HG02759 (cell line): ENCODE measurements at regions not wholly inside any gene's neighbourhood (a gene's known extent, or its start where the extent isn't known, plus 50 kb on each side); places are given as distances from the start of the nearest gene placed in this dataset.
"Not testable (repeated sequence)": the region's sequence is repeated elsewhere in the genome, so short reads cannot be mapped to it uniquely, and the experiment has no call there.

Experiments
- ATAC-seq: cut with Tn5 transposase; IDR thresholded peaks from one replicate; pipeline ENCODE4 v1.9.1; 2021; ENCODE audit warnings: mild to moderate bottlenecking, moderate library complexity; ENCODE audit not compliant: unreplicated experiment

GRCh38 chr6:90915224-90915915, 328.5 kb upstream of the MAP3K7 start:
- ATAC-seq: no peak

GRCh38 chr6:90914312-90914711, 327.4 kb upstream of the MAP3K7 start:
- no peak for ATAC-seq

- no peak for ATAC-seq
Measured at GRCh38 chr6:90913266-90913960, 326.5 kb upstream of the MAP3K7 start.

DNA sequence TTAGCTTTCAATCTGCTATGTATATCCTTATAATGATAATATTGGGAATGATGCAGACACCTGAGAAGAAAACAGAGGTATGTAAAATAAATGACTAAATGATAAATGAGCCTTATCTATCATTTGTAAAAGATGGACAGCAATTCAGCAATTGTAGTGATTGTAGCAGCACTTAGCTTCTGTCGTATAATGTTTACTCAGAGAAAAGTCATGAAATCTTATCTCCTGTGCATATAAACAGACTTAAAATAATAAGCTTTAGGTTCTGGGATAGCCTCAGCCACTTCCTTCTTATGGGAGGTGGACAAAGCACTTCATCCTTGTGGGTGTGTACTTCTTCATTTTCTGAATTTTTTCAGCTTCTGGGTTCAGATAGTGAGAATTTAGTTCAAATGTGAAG, 324.8 kb upstream of the MAP3K7 start:
- ATAC-seq: no peak

- no peak for ATAC-seq
Measured at GRCh38 chr6:90910893-90911292, 324.0 kb upstream of the MAP3K7 start.

DNA sequence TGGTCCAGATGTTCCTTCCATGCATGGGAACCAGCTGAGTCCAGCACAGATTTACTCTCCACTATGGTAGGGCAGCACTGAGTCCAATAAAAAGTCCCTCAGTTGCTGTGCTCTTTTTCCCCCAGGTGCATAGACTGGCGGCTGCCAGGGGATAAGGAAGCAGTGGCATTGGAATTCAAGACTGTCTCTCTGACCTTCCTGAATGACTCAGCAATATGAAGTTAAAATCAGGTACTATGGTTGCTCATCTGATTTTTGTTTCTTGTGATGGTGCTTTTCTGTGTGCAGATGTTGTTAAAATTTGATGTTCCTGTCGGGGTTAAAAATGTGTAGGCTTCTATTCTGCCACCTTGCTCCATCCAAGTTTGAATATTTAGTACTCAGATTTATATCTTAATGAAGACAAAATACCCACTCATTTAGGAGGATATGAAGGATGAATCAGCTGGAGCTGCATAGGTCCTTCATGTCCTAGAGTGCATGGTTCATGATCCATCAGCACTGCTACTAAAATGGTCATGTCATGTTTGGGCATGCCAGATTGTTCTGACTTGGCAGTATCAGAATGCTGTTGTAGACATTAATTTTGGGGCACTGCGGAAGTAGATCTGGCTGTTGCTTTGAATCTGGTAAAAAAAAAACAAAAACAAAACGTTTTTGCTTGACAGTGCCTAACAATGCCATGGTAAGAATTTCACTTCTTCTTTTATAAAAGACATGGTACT, 321.2 kb upstream of the MAP3K7 start:
- no peak for ATAC-seq

DNA sequence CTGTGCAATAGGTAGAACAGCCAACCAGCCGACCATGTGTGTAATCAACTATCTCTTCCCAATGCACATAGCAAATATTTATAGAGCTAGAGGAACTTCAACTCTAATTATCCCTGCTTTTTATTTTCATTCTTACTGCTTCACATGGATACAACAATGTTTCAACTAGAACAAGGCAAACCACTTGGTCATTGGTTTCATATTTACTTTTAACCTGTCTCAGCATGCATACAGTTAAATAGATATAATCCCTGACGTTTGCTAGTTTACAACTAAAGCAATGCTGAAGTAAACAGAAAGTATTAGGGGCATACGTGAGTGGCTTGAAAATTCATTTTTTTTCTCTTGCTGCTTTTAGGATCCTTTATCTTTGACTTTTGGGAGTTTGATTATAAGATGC, 318.5 kb upstream of the MAP3K7 start:
- ATAC-seq: no peak

GRCh38 chr6:90900034-90900433, 313.2 kb upstream of the MAP3K7 start:
- no peak for ATAC-seq

DNA sequence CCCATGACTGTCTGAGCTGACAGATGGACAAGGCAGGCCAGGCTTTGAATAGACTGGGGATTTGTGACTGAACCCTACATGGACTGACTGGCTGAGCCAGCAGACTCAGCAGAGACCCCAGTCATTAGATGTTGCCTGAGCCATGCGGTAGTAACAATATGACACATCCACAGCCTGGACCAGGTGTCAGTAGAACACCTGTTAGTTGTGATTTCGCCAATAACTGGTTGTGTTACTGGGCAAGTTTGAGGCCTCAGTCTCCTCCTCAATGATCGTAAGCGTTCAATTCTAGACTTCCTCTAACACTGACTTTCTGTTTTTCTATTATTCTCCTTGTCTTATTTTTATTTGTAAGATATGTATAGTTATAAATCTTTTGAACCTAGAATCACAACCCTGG, 311.9 kb upstream of the MAP3K7 start:
- ATAC-seq: no peak

DNA sequence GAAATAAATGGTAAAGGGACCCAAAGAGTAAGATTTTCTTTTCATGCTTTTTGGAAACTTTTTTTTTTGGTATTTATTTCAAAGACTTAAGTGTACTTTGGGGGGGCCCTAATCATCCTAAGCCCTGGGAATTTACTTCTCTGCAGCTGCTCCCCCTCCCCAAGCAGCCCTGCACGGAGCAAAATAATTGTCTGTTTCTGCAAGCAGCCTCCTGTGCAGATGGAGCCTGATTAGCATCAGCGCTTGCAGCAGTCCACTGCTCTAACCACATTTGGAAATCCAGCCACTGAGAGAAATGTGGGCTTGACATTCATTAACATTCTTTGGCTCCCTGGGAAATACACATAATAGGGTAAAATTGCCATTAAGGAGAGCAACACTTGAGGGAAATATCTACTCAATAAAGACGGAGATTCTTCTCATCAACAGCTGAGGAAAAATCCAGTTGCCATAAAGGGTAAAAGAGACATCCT, 309.2 kb upstream of the MAP3K7 start:
- no peak for ATAC-seq

DNA sequence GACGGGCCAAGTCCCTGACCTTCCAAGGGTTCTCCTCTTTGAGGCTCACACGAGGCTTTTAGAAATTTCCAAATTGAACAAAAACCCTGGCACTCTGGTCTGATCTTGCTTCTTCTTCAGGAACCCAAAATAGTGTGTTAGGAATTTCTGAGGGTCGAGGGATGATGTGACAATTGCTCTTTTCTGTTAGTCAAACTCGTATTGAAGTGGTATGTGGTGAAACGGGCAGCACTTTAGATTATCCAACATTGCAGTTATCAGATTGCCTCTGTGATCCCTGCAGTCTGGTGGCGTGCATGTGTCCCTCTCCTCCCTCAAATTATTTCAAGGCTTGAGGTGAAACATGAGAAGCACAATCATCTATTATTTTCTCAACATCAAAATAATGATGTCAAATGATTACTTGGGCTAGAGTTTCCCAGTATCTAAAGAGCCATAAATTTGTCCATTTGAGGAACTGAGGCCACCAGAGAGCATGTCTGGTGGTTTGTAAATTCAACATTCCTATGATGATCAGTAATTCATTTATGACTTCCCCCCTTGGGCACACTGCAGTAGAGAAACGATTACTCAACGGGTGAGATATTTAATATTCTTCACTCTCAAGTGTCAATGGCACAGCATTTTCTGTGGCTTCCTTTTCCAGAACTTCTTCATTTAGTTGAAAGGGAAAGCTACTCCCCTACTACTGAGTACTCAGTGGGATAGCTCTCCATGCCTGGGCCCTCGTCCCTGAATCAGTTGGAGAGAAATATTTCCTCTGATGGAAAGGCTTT, 308.6 kb upstream of the MAP3K7 start:
- no peak for ATAC-seq

DNA sequence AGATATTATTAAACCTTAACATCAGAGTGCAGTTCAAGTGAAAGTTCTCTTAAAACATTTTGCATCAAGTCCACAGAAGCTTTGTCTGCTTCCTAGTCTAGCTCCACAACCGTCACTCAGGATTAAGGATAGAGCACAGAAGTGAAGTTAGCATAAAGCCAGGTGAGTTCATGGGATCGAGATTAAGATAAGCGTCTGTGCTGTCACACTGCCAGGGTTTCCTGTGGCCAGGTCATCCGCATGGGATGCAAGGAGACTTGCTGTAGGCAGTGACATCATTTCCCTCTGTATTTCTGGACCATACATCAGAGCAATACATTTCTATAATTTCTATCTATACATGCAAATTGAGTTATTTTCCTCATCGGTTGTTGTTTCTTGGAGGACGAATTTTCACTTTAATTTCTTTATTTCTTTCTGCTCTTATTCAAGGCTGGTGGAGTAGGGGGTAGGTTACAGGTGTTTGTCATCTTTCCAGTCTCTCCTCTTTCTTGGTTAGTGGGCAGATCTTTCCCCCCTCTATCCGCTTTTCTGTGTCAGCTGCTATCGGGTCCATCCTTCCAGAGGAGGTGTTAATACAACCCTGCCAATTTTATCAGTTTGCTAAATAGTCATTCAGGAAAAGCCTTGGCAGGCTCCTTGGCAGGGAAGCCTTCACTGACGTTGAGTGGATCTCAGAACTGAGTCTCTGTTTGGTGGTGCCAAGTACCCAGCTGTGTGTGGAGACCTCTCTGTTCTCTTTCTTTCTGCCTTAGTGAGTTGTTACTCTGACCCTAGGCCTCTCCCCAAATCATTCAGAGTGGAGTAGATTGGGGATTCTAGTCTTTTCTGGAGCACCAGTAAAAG, 307.6 kb upstream of the MAP3K7 start:
- no peak for ATAC-seq

GRCh38 chr6:90893400-90893799, 306.5 kb upstream of the MAP3K7 start:
- no peak for ATAC-seq

GRCh38 chr6:90892271-90892670, 305.4 kb upstream of the MAP3K7 start:
- ATAC-seq: no peak

DNA sequence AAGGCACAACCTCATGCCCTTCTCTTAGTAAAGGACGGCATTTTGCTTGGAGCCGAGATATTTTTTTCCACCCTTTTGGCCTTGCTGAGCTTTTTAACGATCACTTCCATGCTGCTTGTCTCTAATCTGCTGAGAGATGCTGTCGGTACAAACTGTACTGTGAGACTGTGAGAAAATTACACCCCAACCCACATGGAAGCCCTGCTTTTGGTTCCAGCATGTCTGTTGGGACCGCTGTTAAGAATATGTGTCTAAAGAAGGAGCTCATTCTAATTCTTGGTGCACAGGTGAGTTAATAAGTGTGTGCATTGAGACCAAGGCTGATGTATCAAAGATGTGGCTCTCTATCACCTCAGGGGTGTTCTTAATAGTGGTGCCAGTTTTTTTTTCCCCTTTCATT, 304.5 kb upstream of the MAP3K7 start:
- no peak for ATAC-seq

DNA sequence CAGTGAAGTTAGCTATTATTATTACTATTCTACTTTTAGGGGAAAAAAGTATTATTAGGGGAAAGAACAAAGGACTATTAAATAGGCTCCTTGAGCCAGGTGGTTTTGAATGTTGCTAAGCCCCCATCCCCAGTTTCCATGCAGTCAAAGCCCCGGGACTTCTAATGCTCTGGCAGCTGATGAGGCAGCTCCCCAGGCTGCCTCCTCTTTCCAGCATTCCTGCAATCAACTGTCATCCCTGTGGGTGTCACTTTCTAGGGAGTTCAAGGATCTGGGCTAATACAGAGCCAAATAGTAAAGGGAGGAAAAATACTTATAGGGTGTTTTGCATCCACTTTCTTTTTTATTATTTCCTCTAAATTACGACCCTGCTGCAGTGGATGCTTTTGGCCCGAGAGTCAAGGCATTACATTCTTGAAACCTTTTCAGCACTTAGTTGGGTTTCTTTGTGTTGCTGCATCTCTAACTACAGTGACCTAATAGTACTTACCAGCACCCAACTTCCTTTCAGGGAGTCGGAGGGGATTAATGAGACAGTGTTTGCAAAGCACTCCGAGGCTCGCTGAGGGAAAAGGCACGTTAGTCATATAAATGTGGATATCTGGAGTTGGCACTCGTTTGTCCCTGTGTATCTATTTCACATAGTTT, 303.9 kb upstream of the MAP3K7 start:
- no peak for ATAC-seq

GRCh38 chr6:90887764-90888163, 300.9 kb upstream of the MAP3K7 start:
- no peak for ATAC-seq

DNA sequence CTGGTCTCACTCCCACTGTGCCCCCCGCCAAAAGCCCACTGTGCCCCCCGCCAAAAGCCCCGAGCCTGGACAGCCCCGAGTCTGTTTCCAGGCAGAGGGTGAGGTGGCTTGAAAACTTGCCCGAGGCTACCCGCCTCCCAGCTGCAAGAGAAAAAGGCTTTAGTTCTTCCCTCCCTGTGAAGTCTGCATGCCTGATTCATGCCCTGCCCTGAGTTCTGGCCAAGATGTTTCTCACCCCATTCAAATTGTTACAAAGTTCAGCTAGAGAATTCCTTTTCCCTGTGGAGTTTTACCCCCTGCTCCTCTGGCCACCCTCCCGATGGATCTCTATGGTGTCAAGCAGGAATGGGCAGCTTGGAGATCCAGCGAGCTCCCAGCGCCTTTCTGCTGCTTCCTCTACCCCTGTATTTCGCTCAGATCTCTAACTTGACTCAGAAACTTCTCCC, 298.8 kb upstream of the MAP3K7 start:
- no peak for ATAC-seq

DNA sequence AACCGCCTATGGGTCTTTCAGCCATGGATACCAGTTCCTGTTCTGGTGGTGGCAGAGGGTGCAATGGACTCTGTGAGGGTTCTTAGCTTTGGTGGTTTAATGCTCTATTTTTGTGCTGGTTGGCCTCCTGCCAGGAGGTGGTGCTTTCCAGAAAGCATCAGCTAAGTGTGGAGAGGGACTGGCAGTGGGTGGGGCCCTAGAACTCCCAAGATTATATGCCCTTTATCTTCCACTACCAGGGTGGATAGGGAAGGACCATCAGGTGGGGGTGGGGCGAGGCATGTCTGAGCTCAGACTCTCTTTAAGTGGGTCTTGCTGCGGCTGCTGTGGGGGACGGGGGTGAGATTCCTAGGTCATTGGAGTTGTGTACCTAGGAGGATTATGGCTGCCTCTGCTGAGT, 298.3 kb upstream of the MAP3K7 start:
- not testable (repeated sequence) for ATAC-seq

DNA sequence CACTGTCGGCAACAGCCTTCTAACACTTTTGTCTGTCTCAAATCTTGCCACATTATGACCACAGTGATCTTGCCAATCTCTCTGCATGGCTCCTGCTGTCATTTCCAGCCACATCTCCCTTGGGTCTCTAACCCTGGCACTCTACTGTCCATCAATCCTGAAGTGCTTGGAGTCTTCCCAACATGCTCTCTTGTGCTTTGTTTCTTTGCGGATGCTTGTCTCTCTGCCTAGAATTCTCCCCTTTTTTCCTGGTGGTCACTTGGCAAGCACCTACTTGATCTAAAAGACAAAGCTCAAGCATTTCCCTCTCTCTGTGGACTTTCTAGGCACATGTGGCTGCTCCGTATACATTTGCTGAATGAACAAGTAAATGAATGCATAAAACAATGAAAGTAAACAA, 290.7 kb upstream of the MAP3K7 start:
- no peak for ATAC-seq
